K562 (cell line): ENCODE measurements at regions not wholly inside any gene's neighbourhood (a gene's known extent, or its start where the extent isn't known, plus 50 kb on each side); places are given as distances from the start of the nearest gene placed in this dataset.

Source experiments
- ATAC-seq: fragments of 200-7000 bp; cut with Tn5 transposase; 3 replicates; pipeline ENCODE4 v1.9.1; 2020; ENCODE audit warnings: moderate library complexity
- BruUV-seq: library from RNA; stranded (reverse); fragments of 400-500 nt; replicated peaks from 2 replicates; lab custom pipeline; 2021; lab: Mats Ljungman, UMichigan
- CTCF ChIA-PET: fragments of 300-600 bp; formaldehyde crosslinking; extraction: SDS; loops from one replicate; lab custom pipeline; 2021; ENCODE audit warnings: low intra/inter-chr PET ratio; lab: Yijun Ruan, JAX
- POLR2A ChIA-PET: fragments of 300-600, 350-650 bp; sonication (Branson Sonifier 250); formaldehyde crosslinking; extraction: SDS; loops from one replicate; lab custom pipeline; 2021; ENCODE audit warnings: antibody characterized with exemption, inconsistent platforms; lab: Yijun Ruan, JAX
- DNase-seq, 4 experiments: peaks; one replicate each; pipeline versions ENCODE4 v3.0.0 to v3.0.0-alpha.2; 2011 to 2018; ENCODE audit warnings: low spot score in 3 of 4, mixed read lengths in 3 of 4; ENCODE audit errors: extremely low read depth in 1 of 4
- FAIRE-seq: peaks from 2 replicates; lab custom pipeline; 2011; peaks lifted over from hg19 to GRCh38; lab: Jason Lieb, UNC
- H2AFZ ChIP-seq: 2 replicates; pipeline ENCODE4 v1.6.0; 2011; ENCODE audit warnings: low read depth, low read length, control low read depth, inconsistent platforms
- H3K27ac ChIP-seq: fragments of 200-600 bp; 3 replicates; pipeline ENCODE4 v1.8.0; 2011; ENCODE audit warnings: low read depth, mild to moderate bottlenecking, control low read depth, inconsistent platforms, low read length, moderate library complexity, mixed read lengths; ENCODE audit errors: extremely low read depth
- H3K27me3 ChIP-seq, 2 experiments: fragments of 300-600 bp in 1 of 2; 2 replicates in 1 of 2; 3 replicates in 1 of 2; pipeline versions ENCODE4 v1.6.0 to v1.8.0; 2011; ENCODE audit warnings: inconsistent platforms in 2 of 2, low read length in 2 of 2, mild to moderate bottlenecking in 1 of 2, mixed read lengths in 1 of 2, moderate library complexity in 1 of 2; ENCODE audit not compliant: control insufficient read depth in 2 of 2, insufficient read depth in 2 of 2
- H3K36me3 ChIP-seq: fragments of 300-600 bp; 3 replicates; pipeline ENCODE4 v1.8.0; 2011; ENCODE audit warnings: mild to moderate bottlenecking, low read length, inconsistent platforms; ENCODE audit not compliant: control insufficient read depth, insufficient read depth
- H3K4me1 ChIP-seq, 2 experiments: fragments of 200-600 bp in 1 of 2; replicated peaks in 1 of 2; 2 replicates in 1 of 2; 3 replicates in 1 of 2; pipeline versions ENCODE4 v1.5.1 to v1.8.0; 2011; ENCODE audit warnings: inconsistent platforms in 2 of 2, low read length in 2 of 2, mild to moderate bottlenecking in 1 of 2, mixed read lengths in 1 of 2, moderate library complexity in 1 of 2; ENCODE audit not compliant: control insufficient read depth in 2 of 2, insufficient read depth in 2 of 2
- H3K4me2 ChIP-seq: 2 replicates; pipeline ENCODE4 v1.6.1; 2011; ENCODE audit warnings: low read length, control low read depth, inconsistent platforms, mixed read lengths; ENCODE audit not compliant: insufficient read depth
- H3K4me3 ChIP-seq: fragments of 200-600 bp; sonication (generic), shearing (Covaris generic); 2 replicates; pipeline ENCODE4 v1.5.1; 2016; ENCODE audit warnings: control low read depth, inconsistent platforms
- H3K79me2 ChIP-seq: fragments of 200-600 bp; 3 replicates; pipeline ENCODE4 v1.8.0; 2011; ENCODE audit warnings: low read length, inconsistent platforms; ENCODE audit not compliant: control insufficient read depth, insufficient read depth
- H3K9ac ChIP-seq, 2 experiments: 2 replicates each; pipeline versions ENCODE4 v1.6.0 to v1.6.1; 2011; ENCODE audit warnings: low read depth in 2 of 2, low read length in 2 of 2, control low read depth in 1 of 2, inconsistent platforms in 1 of 2, mild to moderate bottlenecking in 1 of 2, mixed read lengths in 1 of 2; ENCODE audit not compliant: insufficient read depth in 1 of 2
- H3K9me1 ChIP-seq: one replicate; pipeline ENCODE4 v1.6.0; 2011; ENCODE audit warnings: inconsistent platforms, mild to moderate bottlenecking, low read length, moderate library complexity; ENCODE audit not compliant: control insufficient read depth, insufficient read depth
- H3K9me3 ChIP-seq: replicated peaks from 2 replicates; pipeline ENCODE4 v1.5.1; 2011; ENCODE audit warnings: low read depth, low read length, inconsistent platforms; ENCODE audit not compliant: control insufficient read depth, insufficient read depth
- H4K20me1 ChIP-seq: replicated peaks from 2 replicates; pipeline ENCODE4 v1.6.1; 2011; ENCODE audit warnings: low read length, inconsistent platforms, mixed read lengths; ENCODE audit not compliant: control insufficient read depth, insufficient read depth
- LARP7 ChIP-seq: fragments of 450-650 bp; IDR thresholded peaks from 2 replicates; pipeline ENCODE4 v1.6.1; 2016
- MCM2 ChIP-seq: fragments of 450-650 bp; IDR thresholded peaks from 2 replicates; pipeline ENCODE4 v1.6.1; 2017; ENCODE audit warnings: low read depth, mild to moderate bottlenecking
- MEIS2 ChIP-seq: fragments of 450-650 bp; IDR thresholded peaks from 2 replicates; pipeline ENCODE4 v1.6.1; 2014; ENCODE audit warnings: mild to moderate bottlenecking; ENCODE audit not compliant: partially characterized antibody
- NBN ChIP-seq: fragments of 450-650 bp; IDR thresholded peaks from 2 replicates; pipeline ENCODE4 v1.6.1; 2016; ENCODE audit warnings: low read depth, mild to moderate bottlenecking
- NFE2 ChIP-seq: IDR thresholded peaks from 2 replicates; pipeline ENCODE4 v1.6.1; 2014; ENCODE audit warnings: antibody characterized with exemption, low read depth
- NR2C2 ChIP-seq, 2 experiments: fragments of 200-800 bp in 1 of 2; sonication (Bioruptor generic) in 1 of 2; sonication (generic) in 1 of 2; formaldehyde crosslinking in 1 of 2; IDR thresholded peaks; 2 replicates each; pipeline versions ENCODE4 v1.6.1 to v1.8.0; 2016 to 2022; ENCODE audit warnings: mild to moderate bottlenecking in 1 of 2, missing compliant biosample characterization in 1 of 2, missing genetic modification characterization in 1 of 2, missing genetic modification reagents in 1 of 2
- PBX2 ChIP-seq, 2 experiments: IDR thresholded peaks in 1 of 2; conservative IDR thresholded peaks in 1 of 2; 2 replicates each; pipeline ENCODE4 v1.6.1; 2016; ENCODE audit warnings: low read depth in 2 of 2, mild to moderate bottlenecking in 1 of 2, missing compliant biosample characterization in 1 of 2, missing genetic modification characterization in 1 of 2, moderate library complexity in 1 of 2
- PKNOX1 ChIP-seq: fragments of 450-650 bp; IDR thresholded peaks from 2 replicates; pipeline ENCODE4 v1.6.1; 2016
- TFAP4 ChIP-seq: sonication (generic); formaldehyde crosslinking; IDR thresholded peaks from 2 replicates; pipeline ENCODE4 v1.8.0; 2022; ENCODE audit warnings: missing genetic modification reagents, mild to moderate bottlenecking, moderate library complexity, borderline replicate concordance
- ZBTB1 ChIP-seq: sonication (generic); formaldehyde crosslinking; IDR thresholded peaks from 2 replicates; pipeline ENCODE4 v1.8.1; 2023; ENCODE audit warnings: missing genetic modification reagents, low read depth, mild to moderate bottlenecking, borderline replicate concordance
- WGBS: fragments of 100-300 bp; shearing (Covaris generic); methylation state at CpG from one replicate; pipeline ENCODE4 v1.1.6; 2016; ENCODE audit warnings: low coverage, mixed read lengths; ENCODE audit not compliant: insufficient coverage; ENCODE audit errors: missing lambda C conversion rate; 5-methylcytosine and 5-hydroxymethylcytosine counted together
- in situ Hi-C: fragments of 300-500 bp; cut with MboI; formaldehyde crosslinking; loops from 4 replicates; pipeline ENCODE4 v1.15.0; 2018; ENCODE audit warnings: inconsistent platforms, mixed read lengths
- intact Hi-C: fragments of 100-400 bp; cut with micrococcal nuclease; formaldehyde crosslinking; loops from 2 replicates; pipeline ENCODE4 v1.14.2; 2022

- H3K4me2 ChIP-seq = 0 out of 2 replicates have a peak overlapping the region, but pooled peaks have one; percentile 6
- no peaks in the 10 kb centered on the region for H4K20me1 ChIP-seq
- H3K9me1 ChIP-seq = no peaks in the 10 kb centered on the region
- no peak for TF ChIP-seq ZBTB1 (CRISPR knock-in tag)
- TF ChIP-seq LARP7 = no peak
- TF ChIP-seq NBN = no peak
- peak; percentile 12; the same call in 1 of the 2 replicates for TF ChIP-seq PKNOX1
- 0 out of 2 replicates have a peak, but pooled peaks have one; percentile 18 for TF ChIP-seq TFAP4
- peak; percentile 55 for TF ChIP-seq NFE2
- TF ChIP-seq NR2C2 (CRISPR knock-in tag; IDR thresholded peaks at IDR 0.05) = no peak
- TF ChIP-seq NR2C2 (tag; IDR thresholded peaks at IDR 0.05) = peak; percentile 26; the same call in 1 of the 2 replicates
- peak; percentile 68 for TF ChIP-seq MEIS2
- TF ChIP-seq MCM2 = no peak
- no peak for TF ChIP-seq PBX2 (CRISPR knock-in tag; IDR thresholded peaks at IDR 0.05; ENCODE audit: low read depth)
- TF ChIP-seq PBX2 (tag; conservative IDR thresholded peaks at IDR 0.05; ENCODE audit: low read depth) = 0 out of 2 replicates have a peak, but pooled peaks have one; percentile 14
- TF ChIP-seq, all 486 proteins: peak for 6
- ChIA-PET CTCF (no interaction called here), POLR2A (interaction anchor here (0.6 to 1.3 kb wide), 2 partner anchors 28 to 93 kb away, joined by 3 to 4 read pairs; no protein-coding TSS in a partner anchor)
- intact Hi-C loops = no loop called here
- FAIRE-seq (peak; percentile 15), DNase-seq (no peak), ATAC-seq (peak; percentile 32; the same call in 2 of the 3 replicates)
- Histone ChIP-seq H2AFZ (no peak overlapping the region), H3K27ac (no peak overlapping the region), H3K79me2 (no peaks in the 10 kb centered on the region), H3K4me1 (peaks cover 0 to 3% of the 10 kb centered on the region in 2 experiments; a peak in 1 of 5 replicates), H3K27me3 (peaks cover 4 to 20% of the 10 kb centered on the region in 2 experiments; a peak in 3 of 5 replicates), H3K4me3 (no peak overlapping the region), H3K9ac (0 out of 4 replicates have a peak overlapping the region, but pooled peaks of 1 of the 2 experiments have one; percentile 42), H3K9me3 (no peaks in the 10 kb centered on the region), H3K36me3 (no peaks in the 10 kb centered on the region)
- 0% methylated on average over 17 of the region's 17 CpGs for WGBS
- in situ Hi-C loops = no loop called here
- no TSS peak for BruUV-seq
Observed at GRCh38 chr18:8458546-8459215, 150.6 kb upstream of the RAB12 start.
